ENCODE measurements at regions not wholly inside any gene's neighbourhood (a gene's known extent, or its start where the extent isn't known, plus 50 kb on each side); places are given as distances from the start of the nearest gene placed in this dataset.

DNA sequence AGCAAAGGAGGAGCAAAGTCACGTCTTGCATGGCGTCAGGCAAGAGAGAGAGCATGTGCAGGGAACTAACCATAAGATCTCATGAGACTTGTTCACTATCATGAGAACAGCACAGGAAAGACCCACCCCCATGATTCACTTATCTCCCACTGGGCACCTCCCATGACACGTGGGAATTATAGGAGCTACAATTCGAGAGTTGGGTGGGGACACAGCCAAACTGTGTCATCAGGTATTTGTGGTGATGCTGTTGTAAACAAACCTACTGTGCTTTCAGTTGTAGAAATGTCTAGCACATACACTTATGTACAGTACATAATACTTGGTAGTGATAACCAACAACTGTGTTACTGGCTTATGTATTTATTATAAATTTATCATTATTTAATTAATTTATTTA lies 128.3 kb downstream of the UTRN start:
- peaks cover 8% of the 10 kb centered on the region for H3K36me3 Mint-ChIP-seq (ENCODE audit: unreplicated experiment)
- H3K27ac Mint-ChIP-seq (ENCODE audit: unreplicated experiment) = no peak overlapping the region
- H3K27me3 Mint-ChIP-seq (ENCODE audit: unreplicated experiment) = no peaks in the 10 kb centered on the region
- no peaks in the 10 kb centered on the region for H3K9me3 Mint-ChIP-seq (ENCODE audit: unreplicated experiment)
- TF ChIP-seq, protein P1, sequence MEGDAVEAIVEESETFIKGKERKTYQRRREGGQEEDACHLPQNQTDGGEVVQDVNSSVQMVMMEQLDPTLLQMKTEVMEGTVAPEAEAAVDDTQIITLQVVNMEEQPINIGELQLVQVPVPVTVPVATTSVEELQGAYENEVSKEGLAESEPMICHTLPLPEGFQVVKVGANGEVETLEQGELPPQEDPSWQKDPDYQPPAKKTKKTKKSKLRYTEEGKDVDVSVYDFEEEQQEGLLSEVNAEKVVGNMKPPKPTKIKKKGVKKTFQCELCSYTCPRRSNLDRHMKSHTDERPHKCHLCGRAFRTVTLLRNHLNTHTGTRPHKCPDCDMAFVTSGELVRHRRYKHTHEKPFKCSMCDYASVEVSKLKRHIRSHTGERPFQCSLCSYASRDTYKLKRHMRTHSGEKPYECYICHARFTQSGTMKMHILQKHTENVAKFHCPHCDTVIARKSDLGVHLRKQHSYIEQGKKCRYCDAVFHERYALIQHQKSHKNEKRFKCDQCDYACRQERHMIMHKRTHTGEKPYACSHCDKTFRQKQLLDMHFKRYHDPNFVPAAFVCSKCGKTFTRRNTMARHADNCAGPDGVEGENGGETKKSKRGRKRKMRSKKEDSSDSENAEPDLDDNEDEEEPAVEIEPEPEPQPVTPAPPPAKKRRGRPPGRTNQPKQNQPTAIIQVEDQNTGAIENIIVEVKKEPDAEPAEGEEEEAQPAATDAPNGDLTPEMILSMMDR (IDR thresholded peaks at IDR 0.05) = no peak
- H3K4me1 Mint-ChIP-seq (ENCODE audit: unreplicated experiment) = peaks cover 58% of the 10 kb centered on the region
- no peak for DNase-seq (ENCODE audit: extremely low spot score, unreplicated experiment)
- no peak overlapping the region for H3K4me3 Mint-ChIP-seq (ENCODE audit: unreplicated experiment)

DNA sequence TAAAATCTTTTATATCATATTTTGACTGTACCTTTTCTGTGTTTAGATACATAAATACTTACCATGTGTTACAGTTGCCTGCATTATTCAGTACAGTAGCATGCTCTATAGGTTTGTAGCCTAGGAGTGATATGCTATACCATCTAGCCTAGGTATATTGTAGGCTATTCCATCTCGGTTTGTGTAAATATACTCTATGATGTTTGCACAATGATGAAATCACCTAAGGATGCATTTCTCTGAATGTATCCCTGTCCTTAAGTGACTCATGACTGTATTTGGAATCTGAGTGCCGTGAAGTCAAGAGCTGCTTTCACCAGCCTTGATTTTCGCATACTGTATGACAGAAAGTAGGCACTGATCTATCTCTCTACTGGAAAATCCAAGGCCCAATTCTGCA lies 129.9 kb downstream of the UTRN start:
- Mint-ChIP-seq H3K36me3 (ENCODE audit: unreplicated experiment) (peaks cover 8% of the 10 kb centered on the region), H3K4me1 (ENCODE audit: unreplicated experiment) (peaks cover 51% of the 10 kb centered on the region), H3K27me3 (ENCODE audit: unreplicated experiment) (no peaks in the 10 kb centered on the region), H3K27ac (ENCODE audit: unreplicated experiment) (peak overlapping the region; percentile 74), H3K4me3 (ENCODE audit: unreplicated experiment) (no peak overlapping the region), H3K9me3 (ENCODE audit: unreplicated experiment) (no peaks in the 10 kb centered on the region)
- TF ChIP-seq, protein P1 (IDR thresholded peaks at IDR 0.05) = no peak
- DNase-seq (ENCODE audit: extremely low spot score, unreplicated experiment) = no peak

DNA sequence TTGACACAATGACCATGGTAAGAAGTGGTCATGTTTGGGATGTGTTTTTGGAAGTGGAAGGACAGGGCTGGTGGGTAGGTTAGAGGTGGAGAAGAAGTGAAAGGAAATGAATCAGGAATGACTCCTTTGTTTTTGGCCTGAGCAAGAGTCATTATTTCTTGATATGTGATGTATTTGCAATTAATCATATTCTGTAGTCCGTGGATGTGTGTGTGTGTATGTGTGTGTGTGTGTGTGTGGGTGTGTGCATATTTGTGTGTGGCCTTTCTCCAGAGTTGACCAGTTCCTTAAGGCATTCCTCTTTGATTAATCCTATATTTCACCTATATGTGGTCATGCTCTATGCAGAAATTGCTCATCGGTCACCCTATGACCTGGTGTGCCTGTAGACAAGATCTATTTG lies 130.7 kb downstream of the UTRN start:
- no peaks in the 10 kb centered on the region for H3K9me3 Mint-ChIP-seq (ENCODE audit: unreplicated experiment)
- H3K4me3 Mint-ChIP-seq (ENCODE audit: unreplicated experiment) = no peak overlapping the region
- peak overlapping the region; percentile 74 for H3K27ac Mint-ChIP-seq (ENCODE audit: unreplicated experiment)
- DNase-seq (ENCODE audit: extremely low spot score, unreplicated experiment) = no peak
- H3K27me3 Mint-ChIP-seq (ENCODE audit: unreplicated experiment) = no peaks in the 10 kb centered on the region
- TF ChIP-seq, protein P1 (IDR thresholded peaks at IDR 0.05) = no peak
- peaks cover 51% of the 10 kb centered on the region for H3K4me1 Mint-ChIP-seq (ENCODE audit: unreplicated experiment)
- peaks cover 8% of the 10 kb centered on the region for H3K36me3 Mint-ChIP-seq (ENCODE audit: unreplicated experiment)

GRCh38 chr6:144416244-144416643 lies 131.1 kb downstream of the UTRN start:
- H3K9me3 Mint-ChIP-seq (ENCODE audit: unreplicated experiment) = no peaks in the 10 kb centered on the region
- H3K4me1 Mint-ChIP-seq (ENCODE audit: unreplicated experiment) = peaks cover 49% of the 10 kb centered on the region
- H3K4me3 Mint-ChIP-seq (ENCODE audit: unreplicated experiment) = peak overlapping the region; percentile 17
- no peak for DNase-seq (ENCODE audit: extremely low spot score, unreplicated experiment)
- peak overlapping the region; percentile 74 for H3K27ac Mint-ChIP-seq (ENCODE audit: unreplicated experiment)
- no peaks in the 10 kb centered on the region for H3K27me3 Mint-ChIP-seq (ENCODE audit: unreplicated experiment)
- TF ChIP-seq, protein P1 (IDR thresholded peaks at IDR 0.05) = no peak
- peaks cover 4% of the 10 kb centered on the region for H3K36me3 Mint-ChIP-seq (ENCODE audit: unreplicated experiment)

GRCh38 chr6:144416773-144417172 lies 131.6 kb downstream of the UTRN start:
- peaks cover 44% of the 10 kb centered on the region for H3K4me1 Mint-ChIP-seq (ENCODE audit: unreplicated experiment)
- H3K36me3 Mint-ChIP-seq (ENCODE audit: unreplicated experiment) = peaks cover 3% of the 10 kb centered on the region
- no peak overlapping the region for H3K4me3 Mint-ChIP-seq (ENCODE audit: unreplicated experiment)
- peak overlapping the region; percentile 74 for H3K27ac Mint-ChIP-seq (ENCODE audit: unreplicated experiment)
- DNase-seq (ENCODE audit: extremely low spot score, unreplicated experiment) = no peak
- TF ChIP-seq, protein P1 (IDR thresholded peaks at IDR 0.05) = no peak
- no peaks in the 10 kb centered on the region for H3K9me3 Mint-ChIP-seq (ENCODE audit: unreplicated experiment)
- no peaks in the 10 kb centered on the region for H3K27me3 Mint-ChIP-seq (ENCODE audit: unreplicated experiment)

Measured in osteocyte (in vitro differentiated cells).